ENCODE measurements at regions not wholly inside any gene's neighbourhood (a gene's known extent, or its start where the extent isn't known, plus 50 kb on each side); places are given as distances from the start of the nearest gene placed in this dataset.
"Not testable (repeated sequence)": the region's sequence is repeated elsewhere in the genome, so short reads cannot be mapped to it uniquely, and the experiment has no call there.

DNA sequence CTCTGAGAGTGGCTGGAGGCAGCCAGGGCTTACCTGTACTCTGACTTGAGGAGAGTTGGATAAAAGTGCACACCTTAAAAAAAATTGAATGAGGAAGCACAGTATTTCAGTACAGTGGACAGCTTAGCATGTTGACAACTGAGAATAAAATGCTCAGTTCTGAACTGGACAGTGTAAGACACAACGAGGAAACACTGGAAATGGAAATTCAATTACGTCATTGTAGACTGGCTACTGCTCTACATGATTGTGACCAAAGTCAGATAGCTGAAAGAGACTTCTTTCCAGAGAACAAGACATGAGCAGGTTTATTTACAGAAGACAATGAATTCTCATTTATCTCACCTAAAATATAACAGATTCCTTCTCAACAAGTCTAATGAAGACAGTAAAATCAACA is 100.1 kb downstream of the CCDC74A start:
- not testable (repeated sequence) for H3K9me3 ChIP-seq (ENCODE audit: control insufficient read depth in 4 of 4, low read length in 3 of 4); H3K4me3 ChIP-seq (ENCODE audit: low read depth in 1 of 3, low read length in 3 of 3); H3K9ac ChIP-seq (ENCODE audit: low read depth in 1 of 2, low read length in 2 of 2); H3K4me1 ChIP-seq (ENCODE audit: control insufficient read depth in 4 of 4, insufficient read depth in 4 of 4, low read length in 3 of 4); H3K36me3 ChIP-seq (ENCODE audit: control insufficient read depth in 4 of 4, insufficient read depth in 3 of 4, low read depth in 1 of 4, low read length in 3 of 4); H3K27me3 ChIP-seq (ENCODE audit: control insufficient read depth in 4 of 4, insufficient read depth in 4 of 4, low read length in 3 of 4); DNase-seq (ENCODE audit: low spot score); H3K27ac ChIP-seq (ENCODE audit: low read depth in 1 of 2, low read length in 2 of 2)
- WGBS = 52% methylated on average over 2 of the region's 2 CpGs

DNA sequence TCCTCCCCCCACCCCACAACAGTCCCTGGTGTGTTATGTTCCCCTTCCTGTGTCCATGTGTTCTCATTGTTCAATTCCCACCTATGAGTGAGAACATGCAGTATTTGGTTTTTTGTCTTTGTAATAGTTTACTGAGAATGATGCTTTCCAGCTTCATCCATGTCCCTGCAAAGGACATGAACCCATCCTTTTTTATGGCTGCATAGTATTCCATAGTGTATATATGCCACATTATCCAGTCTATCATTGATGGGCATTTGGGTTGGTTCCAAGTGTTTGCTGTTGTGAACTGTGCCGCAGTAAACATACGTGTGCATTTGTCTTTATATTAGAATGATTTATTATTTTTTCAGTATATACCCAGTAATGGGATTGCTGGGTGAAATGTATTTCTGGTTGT is 104.0 kb downstream of the CCDC74A start:
- H3K4me1 ChIP-seq (ENCODE audit: control insufficient read depth in 4 of 4, insufficient read depth in 4 of 4, low read length in 3 of 4); H3K27me3 ChIP-seq (ENCODE audit: control insufficient read depth in 4 of 4, insufficient read depth in 4 of 4, low read length in 3 of 4); DNase-seq (ENCODE audit: low spot score); H3K36me3 ChIP-seq (ENCODE audit: control insufficient read depth in 4 of 4, insufficient read depth in 3 of 4, low read depth in 1 of 4, low read length in 3 of 4); H3K4me3 ChIP-seq (ENCODE audit: low read depth in 1 of 3, low read length in 3 of 3); H3K9me3 ChIP-seq (ENCODE audit: control insufficient read depth in 4 of 4, low read length in 3 of 4); H3K27ac ChIP-seq (ENCODE audit: low read depth in 1 of 2, low read length in 2 of 2); H3K9ac ChIP-seq (ENCODE audit: low read depth in 1 of 2, low read length in 2 of 2): not testable (repeated sequence)
- WGBS = 92% methylated on average over 2 of the region's 2 CpGs

DNA sequence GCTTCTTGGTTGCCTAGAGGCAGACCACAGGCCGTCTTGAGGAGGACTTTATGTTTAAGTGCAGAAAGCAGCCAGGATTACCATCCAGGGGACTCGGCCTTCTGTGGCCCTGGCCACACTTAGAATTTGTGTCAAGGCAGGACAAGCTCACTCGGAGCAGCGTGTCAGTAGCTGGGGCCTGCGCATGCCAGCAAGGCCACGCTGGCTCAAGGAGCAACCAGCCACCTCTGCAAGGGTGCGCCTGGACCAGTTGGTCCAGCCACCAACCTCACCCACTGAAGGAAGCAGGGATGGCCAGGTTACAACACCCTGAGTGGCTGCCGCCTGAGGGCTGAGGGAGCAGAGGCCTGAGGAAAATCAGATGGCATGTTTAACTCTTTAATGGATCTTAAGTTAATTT is 105.7 kb downstream of the CCDC74A start:
- 90% methylated on average over 8 of the region's 8 CpGs for WGBS
- not testable (repeated sequence) for H3K4me1 ChIP-seq (ENCODE audit: control insufficient read depth in 4 of 4, insufficient read depth in 4 of 4, low read length in 3 of 4); H3K27me3 ChIP-seq (ENCODE audit: control insufficient read depth in 4 of 4, insufficient read depth in 4 of 4, low read length in 3 of 4); DNase-seq (ENCODE audit: low spot score); H3K27ac ChIP-seq (ENCODE audit: low read depth in 1 of 2, low read length in 2 of 2); H3K4me3 ChIP-seq (ENCODE audit: low read depth in 1 of 3, low read length in 3 of 3); H3K9ac ChIP-seq (ENCODE audit: low read depth in 1 of 2, low read length in 2 of 2); H3K36me3 ChIP-seq (ENCODE audit: control insufficient read depth in 4 of 4, insufficient read depth in 3 of 4, low read depth in 1 of 4, low read length in 3 of 4); H3K9me3 ChIP-seq (ENCODE audit: control insufficient read depth in 4 of 4, low read length in 3 of 4)

DNA sequence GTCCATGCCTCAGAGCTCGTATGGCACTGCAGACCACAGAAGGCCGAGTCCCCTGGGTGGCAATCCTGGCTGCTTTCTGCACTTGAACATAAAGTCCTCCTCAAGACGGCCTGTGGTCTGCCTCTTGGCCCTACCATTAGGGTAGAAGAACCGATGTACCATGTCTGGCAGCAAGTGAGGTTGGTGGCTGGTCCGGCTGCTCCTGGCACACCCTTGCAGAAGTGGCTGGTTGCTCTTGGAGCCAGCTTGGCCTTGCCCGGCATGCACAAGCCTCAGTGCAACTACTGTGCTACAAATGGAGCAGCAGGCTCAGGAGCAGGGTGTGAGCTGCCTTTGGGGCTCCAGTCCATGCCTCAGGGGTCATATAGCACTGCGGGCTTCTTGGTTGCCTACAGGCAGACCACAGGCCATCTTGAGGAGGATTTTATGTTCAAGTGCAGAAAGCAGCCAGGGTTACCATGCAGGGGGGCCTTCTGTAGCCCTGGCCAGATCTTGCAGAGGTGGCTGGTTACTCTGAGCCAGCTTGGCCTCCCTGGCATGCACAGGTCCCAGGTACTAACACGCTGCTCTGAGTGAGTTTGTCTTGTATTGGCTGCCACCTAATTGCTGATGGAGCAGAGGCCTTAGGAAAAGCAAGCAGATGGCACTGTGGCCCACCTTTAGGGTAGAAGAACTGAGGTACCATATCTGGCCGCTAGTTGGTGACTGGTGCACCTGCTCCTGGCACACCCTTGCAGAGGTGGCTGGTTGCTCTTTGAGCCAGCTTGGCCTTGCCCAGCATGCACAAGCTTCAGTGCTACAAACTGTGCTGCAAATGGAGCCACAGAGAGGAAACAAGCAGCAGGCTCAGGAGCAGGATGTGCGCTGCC is 106.4 kb downstream of the CCDC74A start:
- not testable (repeated sequence) for H3K36me3 ChIP-seq (ENCODE audit: control insufficient read depth in 4 of 4, insufficient read depth in 3 of 4, low read depth in 1 of 4, low read length in 3 of 4); H3K4me3 ChIP-seq (ENCODE audit: low read depth in 1 of 3, low read length in 3 of 3); H3K9me3 ChIP-seq (ENCODE audit: control insufficient read depth in 4 of 4, low read length in 3 of 4); H3K9ac ChIP-seq (ENCODE audit: low read depth in 1 of 2, low read length in 2 of 2); DNase-seq (ENCODE audit: low spot score); H3K27me3 ChIP-seq (ENCODE audit: control insufficient read depth in 4 of 4, insufficient read depth in 4 of 4, low read length in 3 of 4); H3K4me1 ChIP-seq (ENCODE audit: control insufficient read depth in 4 of 4, insufficient read depth in 4 of 4, low read length in 3 of 4); H3K27ac ChIP-seq (ENCODE audit: low read depth in 1 of 2, low read length in 2 of 2)
- 87% methylated on average over 10 of the region's 10 CpGs for WGBS

DNA sequence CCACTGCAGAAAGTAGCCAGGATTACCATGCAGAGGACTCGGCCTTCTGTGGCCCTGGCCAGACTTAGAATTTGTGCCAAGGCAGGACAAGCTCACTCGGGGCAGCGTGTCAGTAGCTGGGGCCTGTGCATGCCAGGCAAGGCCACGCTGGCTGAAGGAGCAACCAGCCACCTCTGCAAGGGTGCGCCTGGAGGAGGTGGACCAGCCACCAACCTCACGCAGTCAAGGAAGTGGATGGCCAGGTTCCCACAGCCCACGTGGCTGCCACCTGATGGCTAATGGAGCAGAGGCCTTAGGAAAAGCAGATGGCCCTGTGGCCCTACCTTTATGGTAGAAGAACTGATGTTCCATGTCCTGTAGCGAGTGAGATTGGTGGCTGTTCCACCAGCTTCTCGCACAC is 107.9 kb downstream of the CCDC74A start:
- Histone ChIP-seq H3K27ac (ENCODE audit: low read depth in 1 of 2, low read length in 2 of 2) (no peak overlapping the region), H3K9me3 (ENCODE audit: control insufficient read depth in 4 of 4, low read length in 3 of 4) (no peaks in the 10 kb centered on the region), H3K9ac (ENCODE audit: low read depth in 1 of 2, low read length in 2 of 2) (no peak overlapping the region), H3K4me3 (ENCODE audit: low read depth in 1 of 3, low read length in 3 of 3) (no peak overlapping the region), H3K36me3 (ENCODE audit: control insufficient read depth in 4 of 4, insufficient read depth in 3 of 4, low read depth in 1 of 4, low read length in 3 of 4) (no peaks in the 10 kb centered on the region), H3K27me3 (ENCODE audit: control insufficient read depth in 4 of 4, insufficient read depth in 4 of 4, low read length in 3 of 4) (no peaks in the 10 kb centered on the region), H3K4me1 (ENCODE audit: control insufficient read depth in 4 of 4, insufficient read depth in 4 of 4, low read length in 3 of 4) (no peaks in the 10 kb centered on the region)
- 82% methylated on average over 9 of the region's 9 CpGs for WGBS
- no peak for DNase-seq (ENCODE audit: low spot score)
- TF ChIP-seq, protein P1, sequence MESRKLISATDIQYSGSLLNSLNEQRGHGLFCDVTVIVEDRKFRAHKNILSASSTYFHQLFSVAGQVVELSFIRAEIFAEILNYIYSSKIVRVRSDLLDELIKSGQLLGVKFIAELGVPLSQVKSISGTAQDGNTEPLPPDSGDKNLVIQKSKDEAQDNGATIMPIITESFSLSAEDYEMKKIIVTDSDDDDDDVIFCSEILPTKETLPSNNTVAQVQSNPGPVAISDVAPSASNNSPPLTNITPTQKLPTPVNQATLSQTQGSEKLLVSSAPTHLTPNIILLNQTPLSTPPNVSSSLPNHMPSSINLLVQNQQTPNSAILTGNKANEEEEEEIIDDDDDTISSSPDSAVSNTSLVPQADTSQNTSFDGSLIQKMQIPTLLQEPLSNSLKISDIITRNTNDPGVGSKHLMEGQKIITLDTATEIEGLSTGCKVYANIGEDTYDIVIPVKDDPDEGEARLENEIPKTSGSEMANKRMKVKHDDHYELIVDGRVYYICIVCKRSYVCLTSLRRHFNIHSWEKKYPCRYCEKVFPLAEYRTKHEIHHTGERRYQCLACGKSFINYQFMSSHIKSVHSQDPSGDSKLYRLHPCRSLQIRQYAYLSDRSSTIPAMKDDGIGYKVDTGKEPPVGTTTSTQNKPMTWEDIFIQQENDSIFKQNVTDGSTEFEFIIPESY (IDR thresholded peaks at IDR 0.05) = no peak
- TF ChIP-seq, protein P2, sequence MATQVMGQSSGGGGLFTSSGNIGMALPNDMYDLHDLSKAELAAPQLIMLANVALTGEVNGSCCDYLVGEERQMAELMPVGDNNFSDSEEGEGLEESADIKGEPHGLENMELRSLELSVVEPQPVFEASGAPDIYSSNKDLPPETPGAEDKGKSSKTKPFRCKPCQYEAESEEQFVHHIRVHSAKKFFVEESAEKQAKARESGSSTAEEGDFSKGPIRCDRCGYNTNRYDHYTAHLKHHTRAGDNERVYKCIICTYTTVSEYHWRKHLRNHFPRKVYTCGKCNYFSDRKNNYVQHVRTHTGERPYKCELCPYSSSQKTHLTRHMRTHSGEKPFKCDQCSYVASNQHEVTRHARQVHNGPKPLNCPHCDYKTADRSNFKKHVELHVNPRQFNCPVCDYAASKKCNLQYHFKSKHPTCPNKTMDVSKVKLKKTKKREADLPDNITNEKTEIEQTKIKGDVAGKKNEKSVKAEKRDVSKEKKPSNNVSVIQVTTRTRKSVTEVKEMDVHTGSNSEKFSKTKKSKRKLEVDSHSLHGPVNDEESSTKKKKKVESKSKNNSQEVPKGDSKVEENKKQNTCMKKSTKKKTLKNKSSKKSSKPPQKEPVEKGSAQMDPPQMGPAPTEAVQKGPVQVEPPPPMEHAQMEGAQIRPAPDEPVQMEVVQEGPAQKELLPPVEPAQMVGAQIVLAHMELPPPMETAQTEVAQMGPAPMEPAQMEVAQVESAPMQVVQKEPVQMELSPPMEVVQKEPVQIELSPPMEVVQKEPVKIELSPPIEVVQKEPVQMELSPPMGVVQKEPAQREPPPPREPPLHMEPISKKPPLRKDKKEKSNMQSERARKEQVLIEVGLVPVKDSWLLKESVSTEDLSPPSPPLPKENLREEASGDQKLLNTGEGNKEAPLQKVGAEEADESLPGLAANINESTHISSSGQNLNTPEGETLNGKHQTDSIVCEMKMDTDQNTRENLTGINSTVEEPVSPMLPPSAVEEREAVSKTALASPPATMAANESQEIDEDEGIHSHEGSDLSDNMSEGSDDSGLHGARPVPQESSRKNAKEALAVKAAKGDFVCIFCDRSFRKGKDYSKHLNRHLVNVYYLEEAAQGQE (IDR thresholded peaks at IDR 0.05) = no peak
- TF ChIP-seq JUND (IDR thresholded peaks at IDR 0.05) = no peak
- no peak for TF ChIP-seq EGR1 (IDR thresholded peaks at IDR 0.05; ENCODE audit: low read depth in 2 of 2)
- TF ChIP-seq FOXA2 (IDR thresholded peaks at IDR 0.05) = no peak
- no peak for TF ChIP-seq HNF4A (conservative IDR thresholded peaks at IDR 0.05)
- TF ChIP-seq SP1 (IDR thresholded peaks at IDR 0.05) = no peak
- TF ChIP-seq, protein P3, sequence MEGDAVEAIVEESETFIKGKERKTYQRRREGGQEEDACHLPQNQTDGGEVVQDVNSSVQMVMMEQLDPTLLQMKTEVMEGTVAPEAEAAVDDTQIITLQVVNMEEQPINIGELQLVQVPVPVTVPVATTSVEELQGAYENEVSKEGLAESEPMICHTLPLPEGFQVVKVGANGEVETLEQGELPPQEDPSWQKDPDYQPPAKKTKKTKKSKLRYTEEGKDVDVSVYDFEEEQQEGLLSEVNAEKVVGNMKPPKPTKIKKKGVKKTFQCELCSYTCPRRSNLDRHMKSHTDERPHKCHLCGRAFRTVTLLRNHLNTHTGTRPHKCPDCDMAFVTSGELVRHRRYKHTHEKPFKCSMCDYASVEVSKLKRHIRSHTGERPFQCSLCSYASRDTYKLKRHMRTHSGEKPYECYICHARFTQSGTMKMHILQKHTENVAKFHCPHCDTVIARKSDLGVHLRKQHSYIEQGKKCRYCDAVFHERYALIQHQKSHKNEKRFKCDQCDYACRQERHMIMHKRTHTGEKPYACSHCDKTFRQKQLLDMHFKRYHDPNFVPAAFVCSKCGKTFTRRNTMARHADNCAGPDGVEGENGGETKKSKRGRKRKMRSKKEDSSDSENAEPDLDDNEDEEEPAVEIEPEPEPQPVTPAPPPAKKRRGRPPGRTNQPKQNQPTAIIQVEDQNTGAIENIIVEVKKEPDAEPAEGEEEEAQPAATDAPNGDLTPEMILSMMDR (IDR thresholded peaks at IDR 0.05; ENCODE audit: low read depth, low read length, missing input control) = no peak
- no peak for TF ChIP-seq TAF1 (conservative IDR thresholded peaks at IDR 0.05)
- TF ChIP-seq HNF4G (IDR thresholded peaks at IDR 0.05) = no peak
- TF ChIP-seq FOXA1 (IDR thresholded peaks at IDR 0.05) = no peak

Measured in liver (tissue), 8 donors.